ENCODE measurements at regions not wholly inside any gene's neighbourhood (a gene's known extent, or its start where the extent isn't known, plus 50 kb on each side); places are given as distances from the start of the nearest gene placed in this dataset. TPM values are rescaled to one million over a fixed set of nuclear protein-coding genes. Genes with fewer than 3 reads are reported as not detected.
"Not testable (repeated sequence)": the region's sequence is repeated elsewhere in the genome, so short reads cannot be mapped to it uniquely, and the experiment has no call there.

GRCh38 chr9:62912278-62912677 lies 1722.4 kb downstream of the SPATA31A7 start:
- not testable (repeated sequence) for DNase-seq (ENCODE audit: low spot score)

GRCh38 chr9:62915168-62915567 lies 1725.3 kb downstream of the SPATA31A7 start:
- H3K9ac ChIP-seq (ENCODE audit: low read depth in 1 of 2, low read length in 2 of 2); H3K9me3 ChIP-seq (ENCODE audit: control insufficient read depth in 4 of 4, low read length in 3 of 4); H3K27me3 ChIP-seq (ENCODE audit: control insufficient read depth in 4 of 4, insufficient read depth in 4 of 4, low read length in 3 of 4); H3K27ac ChIP-seq (ENCODE audit: low read depth in 1 of 2, low read length in 2 of 2); H3K4me3 ChIP-seq (ENCODE audit: low read depth in 1 of 3, low read length in 3 of 3); H3K4me1 ChIP-seq (ENCODE audit: control insufficient read depth in 4 of 4, insufficient read depth in 4 of 4, low read length in 3 of 4); H3K36me3 ChIP-seq (ENCODE audit: control insufficient read depth in 4 of 4, insufficient read depth in 3 of 4, low read depth in 1 of 4, low read length in 3 of 4); DNase-seq (ENCODE audit: low spot score): not testable (repeated sequence)
- 37% methylated on average over 10 of the region's 21 CpGs for WGBS

More at GRCh38 chr9:62912278-62912677, 1722.4 kb downstream of the SPATA31A7 start:
- WGBS, result no CpG with 5 or more reads among the region's 4 CpGs
- not testable (repeated sequence) for H3K4me3 ChIP-seq (ENCODE audit: low read depth in 1 of 3, low read length in 3 of 3); H3K36me3 ChIP-seq (ENCODE audit: control insufficient read depth in 4 of 4, insufficient read depth in 3 of 4, low read depth in 1 of 4, low read length in 3 of 4); H3K27me3 ChIP-seq (ENCODE audit: control insufficient read depth in 4 of 4, insufficient read depth in 4 of 4, low read length in 3 of 4); H3K4me1 ChIP-seq (ENCODE audit: control insufficient read depth in 4 of 4, insufficient read depth in 4 of 4, low read length in 3 of 4); H3K9me3 ChIP-seq (ENCODE audit: control insufficient read depth in 4 of 4, low read length in 3 of 4); H3K9ac ChIP-seq (ENCODE audit: low read depth in 1 of 2, low read length in 2 of 2); H3K27ac ChIP-seq (ENCODE audit: low read depth in 1 of 2, low read length in 2 of 2)

- 1% methylated on average over 12 of the region's 32 CpGs for WGBS
- not testable (repeated sequence) for H3K27me3 ChIP-seq (ENCODE audit: control insufficient read depth in 4 of 4, insufficient read depth in 4 of 4, low read length in 3 of 4); H3K4me3 ChIP-seq (ENCODE audit: low read depth in 1 of 3, low read length in 3 of 3); H3K9ac ChIP-seq (ENCODE audit: low read depth in 1 of 2, low read length in 2 of 2); H3K9me3 ChIP-seq (ENCODE audit: control insufficient read depth in 4 of 4, low read length in 3 of 4); H3K4me1 ChIP-seq (ENCODE audit: control insufficient read depth in 4 of 4, insufficient read depth in 4 of 4, low read length in 3 of 4); H3K36me3 ChIP-seq (ENCODE audit: control insufficient read depth in 4 of 4, insufficient read depth in 3 of 4, low read depth in 1 of 4, low read length in 3 of 4); DNase-seq (ENCODE audit: low spot score); H3K27ac ChIP-seq (ENCODE audit: low read depth in 1 of 2, low read length in 2 of 2)
Measured at GRCh38 chr9:62915661-62916060, 1725.8 kb downstream of the SPATA31A7 start.

GRCh38 chr9:62918648-62919385 lies 1729.0 kb downstream of the SPATA31A7 start:
- H3K4me1 ChIP-seq (ENCODE audit: control insufficient read depth in 4 of 4, insufficient read depth in 4 of 4, low read length in 3 of 4); H3K9ac ChIP-seq (ENCODE audit: low read depth in 1 of 2, low read length in 2 of 2); H3K4me3 ChIP-seq (ENCODE audit: low read depth in 1 of 3, low read length in 3 of 3); H3K9me3 ChIP-seq (ENCODE audit: control insufficient read depth in 4 of 4, low read length in 3 of 4); H3K36me3 ChIP-seq (ENCODE audit: control insufficient read depth in 4 of 4, insufficient read depth in 3 of 4, low read depth in 1 of 4, low read length in 3 of 4); H3K27ac ChIP-seq (ENCODE audit: low read depth in 1 of 2, low read length in 2 of 2); H3K27me3 ChIP-seq (ENCODE audit: control insufficient read depth in 4 of 4, insufficient read depth in 4 of 4, low read length in 3 of 4): not testable (repeated sequence)
- WGBS, result 96% methylated on average over 3 of the region's 3 CpGs
- DNase-seq (ENCODE audit: low spot score), result peak; percentile 6

GRCh38 chr9:62931484-62931883 lies 1741.6 kb downstream of the SPATA31A7 start:
- no CpG with 5 or more reads among the region's 4 CpGs for WGBS
- H3K36me3 ChIP-seq (ENCODE audit: control insufficient read depth in 4 of 4, insufficient read depth in 3 of 4, low read depth in 1 of 4, low read length in 3 of 4); H3K27me3 ChIP-seq (ENCODE audit: control insufficient read depth in 4 of 4, insufficient read depth in 4 of 4, low read length in 3 of 4); H3K27ac ChIP-seq (ENCODE audit: low read depth in 1 of 2, low read length in 2 of 2); H3K4me1 ChIP-seq (ENCODE audit: control insufficient read depth in 4 of 4, insufficient read depth in 4 of 4, low read length in 3 of 4); DNase-seq (ENCODE audit: low spot score); H3K9ac ChIP-seq (ENCODE audit: low read depth in 1 of 2, low read length in 2 of 2); H3K4me3 ChIP-seq (ENCODE audit: low read depth in 1 of 3, low read length in 3 of 3); H3K9me3 ChIP-seq (ENCODE audit: control insufficient read depth in 4 of 4, low read length in 3 of 4): not testable (repeated sequence)

GRCh38 chr9:62952840-62953239 lies 1763.0 kb downstream of the SPATA31A7 start:
- H3K9ac ChIP-seq (ENCODE audit: low read depth in 1 of 2, low read length in 2 of 2); H3K36me3 ChIP-seq (ENCODE audit: control insufficient read depth in 4 of 4, insufficient read depth in 3 of 4, low read depth in 1 of 4, low read length in 3 of 4); H3K27me3 ChIP-seq (ENCODE audit: control insufficient read depth in 4 of 4, insufficient read depth in 4 of 4, low read length in 3 of 4); DNase-seq (ENCODE audit: low spot score); H3K27ac ChIP-seq (ENCODE audit: low read depth in 1 of 2, low read length in 2 of 2); H3K4me3 ChIP-seq (ENCODE audit: low read depth in 1 of 3, low read length in 3 of 3); H3K4me1 ChIP-seq (ENCODE audit: control insufficient read depth in 4 of 4, insufficient read depth in 4 of 4, low read length in 3 of 4); H3K9me3 ChIP-seq (ENCODE audit: control insufficient read depth in 4 of 4, low read length in 3 of 4): not testable (repeated sequence)
- no CpG with 5 or more reads among the region's 2 CpGs for WGBS

Small RNA genes in the stretch of these regions (small RNA-seq; reads per million reads assigned to genes)
- not detected for gene RNA5SP283
